GM12878 (cell line): ENCODE measurements at regions not wholly inside any gene's neighbourhood (a gene's known extent, or its start where the extent isn't known, plus 50 kb on each side); places are given as distances from the start of the nearest gene placed in this dataset.

Source experiments
- ATAC-seq: fragments of 200-7000 bp; cut with Tn5 transposase; 3 replicates; pipeline ENCODE4 v1.9.1; 2020; ENCODE audit warnings: mild to moderate bottlenecking, moderate library complexity
- BruUV-seq: library from RNA; stranded (reverse); fragments of 400-500 nt; replicated peaks from 2 replicates; lab custom pipeline; 2021; lab: Mats Ljungman, UMichigan
- CTCF ChIA-PET: fragments of 300-600 bp; sonication (Branson Sonifier 250); formaldehyde crosslinking; extraction: SDS; loops from one replicate; lab custom pipeline; 2021; ENCODE audit warnings: inconsistent platforms; lab: Yijun Ruan, JAX
- POLR2A ChIA-PET: fragments of 350-600 bp; formaldehyde crosslinking; extraction: SDS; loops from one replicate; lab custom pipeline; 2021; ENCODE audit warnings: inconsistent platforms; lab: Charles Lee
- RAD21 ChIA-PET: fragments of 300-600 bp; sonication (Branson Sonifier 250); formaldehyde crosslinking; loops from one replicate; lab custom pipeline; 2023; ENCODE audit warnings: antibody characterized with exemption; ENCODE audit not compliant: unreplicated experiment; lab: Charles Lee
- SMC1A ChIA-PET: fragments of 300-600 bp; sonication (Branson Sonifier 250); formaldehyde crosslinking; loops from one replicate; lab custom pipeline; 2023; ENCODE audit not compliant: unreplicated experiment, uncharacterized antibody; lab: Charles Lee
- DNase-seq: peaks from one replicate; pipeline ENCODE4 v3.0.0-alpha.2; 2011; ENCODE audit warnings: low read depth, low spot score
- FAIRE-seq: peaks from 3 replicates; lab custom pipeline; 2011; peaks lifted over from hg19 to GRCh38; lab: Jason Lieb, UNC
- H2AFZ ChIP-seq: 2 replicates; pipeline ENCODE4 v1.6.0; 2011; ENCODE audit warnings: low read depth, low read length, control low read depth; ENCODE audit not compliant: control insufficient read depth
- H3K27ac ChIP-seq: 2 replicates; pipeline ENCODE4 v1.5.1; 2011; ENCODE audit warnings: control low read depth; ENCODE audit not compliant: control insufficient read depth, insufficient read depth
- H3K27me3 ChIP-seq, 2 experiments: replicated peaks in 1 of 2; 2 replicates each; pipeline versions ENCODE4 v1.6.0 to v1.6.1; 2011; ENCODE audit warnings: low read length in 1 of 2; ENCODE audit not compliant: control insufficient read depth in 2 of 2, insufficient read depth in 2 of 2
- H3K36me3 ChIP-seq, 2 experiments: 2 replicates each; pipeline ENCODE4 v1.5.1; 2011; ENCODE audit warnings: low read length in 1 of 2; ENCODE audit not compliant: control insufficient read depth in 2 of 2, insufficient read depth in 2 of 2
- H3K4me1 ChIP-seq: 2 replicates; pipeline ENCODE4 v1.6.1; 2011; ENCODE audit warnings: mild to moderate bottlenecking, low read length, moderate library complexity, mixed read lengths; ENCODE audit not compliant: control insufficient read depth, insufficient read depth
- H3K4me2 ChIP-seq: 2 replicates; pipeline ENCODE4 v1.6.0; 2011; ENCODE audit warnings: control low read depth; ENCODE audit not compliant: control insufficient read depth, insufficient read depth
- H3K4me3 ChIP-seq: fragments of 200-600 bp; sonication (generic); 2 replicates; pipeline ENCODE4 v1.5.1; 2016
- H3K79me2 ChIP-seq: 2 replicates; pipeline ENCODE4 v1.6.0; 2011; ENCODE audit warnings: low read length; ENCODE audit not compliant: control insufficient read depth, insufficient read depth
- H3K9ac ChIP-seq: 2 replicates; pipeline ENCODE4 v1.8.0; 2011; ENCODE audit warnings: low read length, control low read depth, mixed read lengths; ENCODE audit not compliant: control insufficient read depth, insufficient read depth
- H3K9me3 ChIP-seq: replicated peaks from 3 replicates; pipeline ENCODE4 v1.5.1; 2011; ENCODE audit warnings: mild to moderate bottlenecking, low read length; ENCODE audit not compliant: control insufficient read depth, insufficient read depth
- H4K20me1 ChIP-seq: 2 replicates; pipeline ENCODE4 v1.6.0; 2011; ENCODE audit not compliant: control insufficient read depth, insufficient read depth
- BACH1 ChIP-seq: fragments of 450-650 bp; IDR thresholded peaks from 2 replicates; pipeline ENCODE4 v1.6.1; 2017; ENCODE audit warnings: mild to moderate bottlenecking, borderline replicate concordance
- BCL11A ChIP-seq: IDR thresholded peaks from 2 replicates; pipeline ENCODE4 v1.6.1; 2011; ENCODE audit warnings: low read depth, low read length
- BHLHE40 ChIP-seq, 2 experiments: fragments of 450-650 bp in 1 of 2; IDR thresholded peaks; 2 replicates each; pipeline ENCODE4 v1.6.1; 2011 to 2017; ENCODE audit warnings: low read depth in 2 of 2, borderline replicate concordance in 1 of 2, improper control_type of control experiment in 1 of 2, low read length in 1 of 2, mild to moderate bottlenecking in 1 of 2
- ELK1 ChIP-seq: IDR thresholded peaks from 2 replicates; pipeline ENCODE4 v1.6.1; 2012; ENCODE audit warnings: low read depth, low read length, improper control_type of control experiment
- GATAD2B ChIP-seq: fragments of 450-650 bp; conservative IDR thresholded peaks from 2 replicates; pipeline ENCODE4 v1.6.1; 2017; ENCODE audit warnings: low read depth, mild to moderate bottlenecking, moderate library complexity
- HCFC1 ChIP-seq: fragments of 150-350 bp; IDR thresholded peaks from 2 replicates; pipeline ENCODE4 v1.6.1; 2014; ENCODE audit warnings: low read length
- IRF5 ChIP-seq: fragments of 450-650 bp; IDR thresholded peaks from 2 replicates; pipeline ENCODE4 v1.6.1; 2017; ENCODE audit warnings: borderline replicate concordance
- KLF5 ChIP-seq: fragments of 450-650 bp; IDR thresholded peaks from 2 replicates; pipeline ENCODE4 v1.6.1; 2014; ENCODE audit warnings: mild to moderate bottlenecking; ENCODE audit not compliant: partially characterized antibody
- MXI1 ChIP-seq: fragments of 150-350 bp; IDR thresholded peaks from 2 replicates; pipeline ENCODE4 v1.6.1; 2011; ENCODE audit warnings: low read depth, mild to moderate bottlenecking, inconsistent platforms, low read length, improper control_type of control experiment
- RFX5 ChIP-seq: IDR thresholded peaks from 2 replicates; pipeline ENCODE4 v1.6.1; 2011; ENCODE audit warnings: low read depth, low read length, improper control_type of control experiment
- RUNX3 ChIP-seq: IDR thresholded peaks from 2 replicates; pipeline ENCODE4 v1.6.1; 2012; ENCODE audit warnings: low read length, inconsistent platforms
- SMARCA5 ChIP-seq: fragments of 450-650 bp; IDR thresholded peaks from 2 replicates; pipeline ENCODE4 v1.6.1; 2017; ENCODE audit warnings: mild to moderate bottlenecking
- YY1 ChIP-seq: IDR thresholded peaks from 2 replicates; pipeline ENCODE4 v1.6.1; 2011; ENCODE audit warnings: low read depth, mild to moderate bottlenecking, low read length
- ZBTB33 ChIP-seq: fragments of 450-650 bp; IDR thresholded peaks from 2 replicates; pipeline ENCODE4 v1.6.1; 2017; ENCODE audit warnings: mild to moderate bottlenecking
- ZNF622 ChIP-seq: fragments of 450-650 bp; IDR thresholded peaks from 2 replicates; pipeline ENCODE4 v1.6.1; 2017; ENCODE audit warnings: mild to moderate bottlenecking, inconsistent platforms
- WGBS: methylation state at CpG from one replicate; pipeline ENCODE4 v1.1.6; 2016; ENCODE audit warnings: low lambda C conversion rate; ENCODE audit not compliant: insufficient replicate concordance, insufficient coverage; ENCODE audit errors: missing lambda C conversion rate; 5-methylcytosine and 5-hydroxymethylcytosine counted together
- in situ Hi-C: fragments of 300-500 bp; cut with MboI; formaldehyde crosslinking; loops from 9 replicates; pipeline ENCODE4 v1.14.3; 2018; ENCODE audit warnings: mixed read lengths
- intact Hi-C: fragments of 100-400 bp; cut with micrococcal nuclease; formaldehyde crosslinking; loops from one replicate; pipeline ENCODE4 v1.14.2; 2022; ENCODE audit not compliant: unreplicated experiment

DNA sequence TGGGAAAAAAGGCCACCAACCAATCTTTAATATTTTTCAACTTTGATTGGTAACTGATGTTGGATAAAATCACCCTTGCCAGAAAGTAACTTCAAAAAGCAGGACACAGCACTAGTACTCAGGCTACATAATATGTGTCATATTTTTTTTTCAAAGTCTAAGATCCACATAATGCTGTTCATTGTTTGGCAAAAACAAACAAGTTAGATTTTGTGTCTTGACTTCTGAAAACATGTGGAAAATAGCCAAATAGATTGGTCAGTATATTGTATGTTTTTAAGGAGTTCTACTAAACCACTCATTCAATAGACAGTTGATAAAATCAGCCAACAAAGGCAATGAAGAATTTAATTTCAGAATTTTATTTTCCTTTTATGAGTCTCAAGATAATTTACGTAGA, 111.7 kb upstream of the CCDC54 start:
- H3K4me1 ChIP-seq, result no peaks in the 10 kb centered on the region
- no peak overlapping the region for H2AFZ ChIP-seq
- no peak for TF ChIP-seq ZNF622
- TF ChIP-seq MXI1, result no peak
- no peak for TF ChIP-seq GATAD2B
- no peak for TF ChIP-seq KLF5
- no peak for TF ChIP-seq ELK1
- no peak for TF ChIP-seq HCFC1
- TF ChIP-seq IRF5, result no peak
- TF ChIP-seq ZBTB33, result no peak
- TF ChIP-seq BHLHE40 (IDR thresholded peaks at IDR 0.05; ENCODE audit: borderline replicate concordance in 1 of 2, low read depth in 2 of 2, low read length in 1 of 2), result no peak
- no peak for TF ChIP-seq RFX5
- no peak for TF ChIP-seq BACH1
- no peak for TF ChIP-seq BCL11A
- no peak for TF ChIP-seq YY1
- no peak for TF ChIP-seq RUNX3
- TF ChIP-seq SMARCA5, result no peak
- H3K9me3 ChIP-seq, result no peaks in the 10 kb centered on the region
- ChIA-PET CTCF (no interaction called here), SMC1A (no interaction called here), RAD21 (no interaction called here), POLR2A (no interaction called here)
- no TSS peak for BruUV-seq
- H3K79me2 ChIP-seq, result no peaks in the 10 kb centered on the region
- 80% methylated on average over 1 of the region's 1 CpG for WGBS
- no peaks in the 10 kb centered on the region for H3K36me3 ChIP-seq
- H3K4me2 ChIP-seq, result no peak overlapping the region
- H3K27me3 ChIP-seq, result no peaks in the 10 kb centered on the region; a peak in 2 of 4 replicates
- DNase-seq, result no peak
- H3K4me3 ChIP-seq, result no peak overlapping the region
- H3K27ac ChIP-seq, result no peak overlapping the region
- no peak for FAIRE-seq
- no peaks in the 10 kb centered on the region for H4K20me1 ChIP-seq
- intact Hi-C loops (no loop called here), in situ Hi-C loops (no loop called here)
- H3K9ac ChIP-seq, result no peak overlapping the region
- ATAC-seq, result no peak
